Esophagus muscularis mucosa (tissue), 4 donors: ENCODE measurements at regions not wholly inside any gene's neighbourhood (a gene's known extent, or its start where the extent isn't known, plus 50 kb on each side); places are given as distances from the start of the nearest gene placed in this dataset.

Source experiments
- CTCF ChIP-seq, 3 experiments: fragments of 200-600 bp in 2 of 3; fragments of 450-650 bp in 1 of 3; sonication (generic) in 2 of 3; IDR thresholded peaks; one replicate each; pipeline ENCODE4 v1.5.1; 2017 to 2019; ENCODE audit warnings: antibody characterized with exemption in 3 of 3, mild to moderate bottlenecking in 2 of 3, moderate library complexity in 1 of 3
- EP300 ChIP-seq: sonication (generic); formaldehyde crosslinking; IDR thresholded peaks from one replicate; pipeline ENCODE4 v1.6.1; 2017; ENCODE audit warnings: antibody characterized with exemption
- POLR2A ChIP-seq: fragments of 450-650 bp; IDR thresholded peaks from one replicate; pipeline ENCODE4 v1.6.1; 2017; ENCODE audit warnings: antibody characterized with exemption, moderate library complexity, mild to moderate bottlenecking, low read depth
- POLR2AphosphoS5 ChIP-seq, 2 donors: sonication (generic); formaldehyde crosslinking; IDR thresholded peaks; one replicate each; pipeline ENCODE4 v1.6.1; 2017; ENCODE audit warnings: antibody characterized with exemption in 2 of 2

- TF ChIP-seq CTCF (IDR thresholded peaks at IDR 0.05) = no peak
- no peak for TF ChIP-seq POLR2AphosphoS5 (IDR thresholded peaks at IDR 0.05)
- no peak for TF ChIP-seq POLR2A
- TF ChIP-seq EP300 = no peak
Observed at GRCh38 chr1:59018860-59019259, 235.0 kb upstream of the JUN start.
